ENCODE measurements at regions not wholly inside any gene's neighbourhood (a gene's known extent, or its start where the extent isn't known, plus 50 kb on each side); places are given as distances from the start of the nearest gene placed in this dataset.

- Mint-ChIP-seq H3K27me3 (peaks cover 17% of the 10 kb centered on the region), H3K36me3 (no peaks in the 10 kb centered on the region), H3K9me3 (ENCODE audit: low read depth) (no peaks in the 10 kb centered on the region), H3K4me1 (no peaks in the 10 kb centered on the region), H3K4me3 (no peak overlapping the region), H3K27ac (no peak overlapping the region)
- CTCF ChIA-PET, result no interaction called here
- ATAC-seq, result no peak
- DNase-seq, result no peak
These were observed 74.1 kb upstream of the IRX3 start for GRCh38 chr16:54360681-54361080.

GRCh38 chr16:54359555-54359954 is 73.0 kb upstream of the IRX3 start:
- H3K9me3 Mint-ChIP-seq (ENCODE audit: low read depth), result no peaks in the 10 kb centered on the region
- no peak for ATAC-seq

GRCh38 chr16:54359081-54359480 is 72.5 kb upstream of the IRX3 start:
- H3K9me3 Mint-ChIP-seq (ENCODE audit: low read depth), result no peaks in the 10 kb centered on the region
- no peak for ATAC-seq
- H3K36me3 Mint-ChIP-seq, result no peaks in the 10 kb centered on the region
- H3K27ac Mint-ChIP-seq, result no peak overlapping the region
- H3K4me3 Mint-ChIP-seq, result no peak overlapping the region
- no peak for DNase-seq
- peaks cover 17% of the 10 kb centered on the region for H3K27me3 Mint-ChIP-seq
- CTCF ChIA-PET, result no interaction called here
- no peaks in the 10 kb centered on the region for H3K4me1 Mint-ChIP-seq

More at GRCh38 chr16:54359555-54359954, 73.0 kb upstream of the IRX3 start:
- Mint-ChIP-seq H3K4me3 (no peak overlapping the region), H3K4me1 (no peaks in the 10 kb centered on the region), H3K36me3 (no peaks in the 10 kb centered on the region), H3K27me3 (peaks cover 17% of the 10 kb centered on the region), H3K27ac (no peak overlapping the region)
- CTCF ChIA-PET, result interaction anchor here (0.6 kb wide), 1 partner anchor 803 kb away, joined by 3 read pairs; no protein-coding TSS in a partner anchor
- DNase-seq, result no peak

- DNase-seq (no peak), ATAC-seq (no peak)
- CTCF ChIA-PET, result no interaction called here
- no peaks in the 10 kb centered on the region for H3K36me3 Mint-ChIP-seq
- H3K4me3 Mint-ChIP-seq, result no peak overlapping the region
- no peaks in the 10 kb centered on the region for H3K9me3 Mint-ChIP-seq (ENCODE audit: low read depth)
- H3K4me1 Mint-ChIP-seq, result no peaks in the 10 kb centered on the region
- no peak overlapping the region for H3K27ac Mint-ChIP-seq
- H3K27me3 Mint-ChIP-seq, result peaks cover 6% of the 10 kb centered on the region
These were observed 69.8 kb upstream of the IRX3 start for GRCh38 chr16:54356391-54356790.

GRCh38 chr16:54355251-54355650 is 68.7 kb upstream of the IRX3 start:
- ATAC-seq (no peak), DNase-seq (no peak)
- CTCF ChIA-PET, result no interaction called here
- Mint-ChIP-seq H3K36me3 (no peaks in the 10 kb centered on the region), H3K4me1 (no peaks in the 10 kb centered on the region), H3K4me3 (no peak overlapping the region), H3K9me3 (ENCODE audit: low read depth) (no peaks in the 10 kb centered on the region), H3K27me3 (no peaks in the 10 kb centered on the region), H3K27ac (no peak overlapping the region)

GRCh38 chr16:54353097-54353496 is 66.5 kb upstream of the IRX3 start:
- H3K4me1 Mint-ChIP-seq, result no peaks in the 10 kb centered on the region
- no peaks in the 10 kb centered on the region for H3K9me3 Mint-ChIP-seq (ENCODE audit: low read depth)
- no peak overlapping the region for H3K27ac Mint-ChIP-seq
- CTCF ChIA-PET, result no interaction called here
- H3K36me3 Mint-ChIP-seq, result no peaks in the 10 kb centered on the region
- DNase-seq (no peak), ATAC-seq (no peak)
- H3K27me3 Mint-ChIP-seq, result no peaks in the 10 kb centered on the region
- H3K4me3 Mint-ChIP-seq, result no peak overlapping the region

GRCh38 chr16:54351171-54351570 is 64.6 kb upstream of the IRX3 start:
- Mint-ChIP-seq H3K4me1 (no peaks in the 10 kb centered on the region), H3K36me3 (no peaks in the 10 kb centered on the region), H3K27ac (no peak overlapping the region), H3K27me3 (no peaks in the 10 kb centered on the region), H3K4me3 (no peak overlapping the region), H3K9me3 (ENCODE audit: low read depth) (no peaks in the 10 kb centered on the region)
- DNase-seq (no peak), ATAC-seq (no peak)
- CTCF ChIA-PET, result no interaction called here

- no peak for ATAC-seq
- CTCF ChIA-PET, result no interaction called here
- Mint-ChIP-seq H3K27ac (no peak overlapping the region), H3K9me3 (ENCODE audit: low read depth) (no peaks in the 10 kb centered on the region), H3K4me1 (no peaks in the 10 kb centered on the region), H3K36me3 (no peaks in the 10 kb centered on the region), H3K27me3 (no peaks in the 10 kb centered on the region), H3K4me3 (no peak overlapping the region)
- no peak for DNase-seq
These were observed 61.4 kb upstream of the IRX3 start for GRCh38 chr16:54347961-54348360.

GRCh38 chr16:54346041-54346440 is 59.5 kb upstream of the IRX3 start:
- DNase-seq (no peak), ATAC-seq (no peak)
- H3K9me3 Mint-ChIP-seq (ENCODE audit: low read depth), result no peaks in the 10 kb centered on the region

GRCh38 chr16:54344646-54345630 is 58.4 kb upstream of the IRX3 start:
- no peaks in the 10 kb centered on the region for H3K36me3 Mint-ChIP-seq
- no peaks in the 10 kb centered on the region for H3K9me3 Mint-ChIP-seq (ENCODE audit: low read depth)
- H3K4me1 Mint-ChIP-seq, result no peaks in the 10 kb centered on the region
- CTCF ChIA-PET, result no interaction called here
- no peak overlapping the region for H3K27ac Mint-ChIP-seq
- no peak for ATAC-seq
- DNase-seq, result no peak
- no peak overlapping the region for H3K4me3 Mint-ChIP-seq
- peaks cover 2% of the 10 kb centered on the region for H3K27me3 Mint-ChIP-seq

More at GRCh38 chr16:54346041-54346440, 59.5 kb upstream of the IRX3 start:
- Mint-ChIP-seq H3K4me3 (no peak overlapping the region), H3K27me3 (peaks cover under 1% of the 10 kb centered on the region), H3K36me3 (no peaks in the 10 kb centered on the region), H3K27ac (no peak overlapping the region), H3K4me1 (no peaks in the 10 kb centered on the region)
- CTCF ChIA-PET, result no interaction called here

- no peak for DNase-seq
- Mint-ChIP-seq H3K4me1 (no peaks in the 10 kb centered on the region), H3K27me3 (peaks cover 2% of the 10 kb centered on the region), H3K9me3 (ENCODE audit: low read depth) (no peaks in the 10 kb centered on the region), H3K27ac (no peak overlapping the region), H3K4me3 (no peak overlapping the region), H3K36me3 (no peaks in the 10 kb centered on the region)
- CTCF ChIA-PET, result no interaction called here
- no peak for ATAC-seq
These were observed 56.4 kb upstream of the IRX3 start for GRCh38 chr16:54342966-54343365.

GRCh38 chr16:54341892-54342776 is 55.5 kb upstream of the IRX3 start:
- ATAC-seq, result no peak
- H3K36me3 Mint-ChIP-seq, result no peaks in the 10 kb centered on the region
- H3K4me3 Mint-ChIP-seq, result no peak overlapping the region
- H3K4me1 Mint-ChIP-seq, result no peaks in the 10 kb centered on the region
- no peaks in the 10 kb centered on the region for H3K9me3 Mint-ChIP-seq (ENCODE audit: low read depth)
- CTCF ChIA-PET, result no interaction called here
- peaks cover 2% of the 10 kb centered on the region for H3K27me3 Mint-ChIP-seq
- H3K27ac Mint-ChIP-seq, result no peak overlapping the region
- no peak for DNase-seq

GRCh38 chr16:54340531-54340930 is 53.9 kb upstream of the IRX3 start:
- ATAC-seq (no peak), DNase-seq (no peak)
- no peaks in the 10 kb centered on the region for H3K9me3 Mint-ChIP-seq (ENCODE audit: low read depth)
- CTCF ChIA-PET, result no interaction called here
- peaks cover 6% of the 10 kb centered on the region for H3K27me3 Mint-ChIP-seq
- no peaks in the 10 kb centered on the region for H3K36me3 Mint-ChIP-seq
- no peak overlapping the region for H3K27ac Mint-ChIP-seq
- no peak overlapping the region for H3K4me3 Mint-ChIP-seq
- H3K4me1 Mint-ChIP-seq, result no peaks in the 10 kb centered on the region
